Ovary (tissue), 3 donors: ENCODE measurements at regions not wholly inside any gene's neighbourhood (a gene's known extent, or its start where the extent isn't known, plus 50 kb on each side); places are given as distances from the start of the nearest gene placed in this dataset.

Source experiments
- CTCF ChIP-seq, 3 donors: fragments of 450-650 bp in 2 of 3; fragments of 200-600 bp in 1 of 3; IDR thresholded peaks; one replicate each; pipeline versions ENCODE4 v1.5.1 to v1.8.0; 2016 to 2022; ENCODE audit warnings: antibody characterized with exemption in 3 of 3, mild to moderate bottlenecking in 1 of 3
- EP300 ChIP-seq: sonication (generic); formaldehyde crosslinking; IDR thresholded peaks from one replicate; pipeline ENCODE4 v1.6.1; 2017; ENCODE audit warnings: antibody characterized with exemption
- POLR2A ChIP-seq: fragments of 450-650 bp; IDR thresholded peaks from one replicate; pipeline ENCODE4 v1.6.1; 2017; ENCODE audit warnings: antibody characterized with exemption, mild to moderate bottlenecking, moderate library complexity
- donor health status: DM: no; HTN: no; CAD: no.

GRCh38 chr3:25907081-25907480 is 117.2 kb downstream of the OXSM start:
- TF ChIP-seq CTCF (IDR thresholded peaks at IDR 0.05) (no peak), POLR2A (no peak), EP300 (no peak)
